ENCODE measurements at regions not wholly inside any gene's neighbourhood (a gene's known extent, or its start where the extent isn't known, plus 50 kb on each side); places are given as distances from the start of the nearest gene placed in this dataset.

DNA sequence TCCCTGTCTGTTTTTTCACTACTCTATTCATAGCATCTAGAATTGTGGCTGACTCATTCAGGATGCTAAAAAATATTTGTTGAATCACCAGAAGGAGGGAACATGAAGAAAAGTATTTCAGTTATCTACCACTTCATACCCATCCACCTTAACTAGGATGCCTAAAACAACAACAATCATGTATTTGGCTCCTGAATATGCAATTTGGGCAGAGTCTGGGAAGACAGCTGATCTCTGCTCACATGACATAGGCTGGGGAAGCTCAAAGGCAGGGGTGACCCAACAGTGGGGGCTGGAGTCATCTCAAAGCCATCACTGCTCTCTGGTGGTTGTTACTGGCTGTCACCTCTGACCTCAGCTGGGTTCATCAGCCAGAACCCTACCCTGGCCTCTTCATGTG lies 80.1 kb upstream of the RPL38 start:
- no peak overlapping the region for H3K27ac Mint-ChIP-seq

DNA sequence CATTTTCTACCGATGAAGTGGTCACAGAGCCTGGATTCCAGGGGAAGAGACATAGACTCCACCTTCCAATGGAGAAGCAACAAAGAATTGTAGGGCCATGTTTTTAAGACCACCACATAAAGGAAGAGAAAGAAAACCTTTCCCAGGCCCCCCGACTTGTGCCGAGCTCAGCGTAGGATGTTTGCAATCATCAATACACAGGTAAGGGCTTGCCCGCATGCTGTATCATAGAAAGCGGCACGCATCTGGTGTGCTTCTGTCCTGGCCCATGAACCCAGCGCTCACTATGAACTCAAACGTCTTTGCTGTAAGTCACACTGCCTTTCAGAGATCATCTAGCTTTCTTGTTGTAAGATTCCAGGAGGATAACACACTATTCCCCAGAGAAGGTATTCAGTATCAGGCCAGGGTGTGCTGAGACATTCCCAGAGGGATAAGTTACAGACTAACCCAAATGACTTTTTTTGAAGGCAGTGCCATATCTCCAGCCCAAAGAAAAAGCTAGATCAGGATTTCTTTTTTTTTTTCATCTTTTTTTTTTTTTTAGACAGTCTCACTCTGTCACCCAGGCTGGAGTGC lies 79.5 kb upstream of the RPL38 start:
- Mint-ChIP-seq H3K4me1 (peaks cover 0 to 5% (median 0%) of the 10 kb centered on the region in 7 donors), H3K4me3 (no peak overlapping the region), H3K36me3 (peaks cover 0 to 9% (median 0%) of the 10 kb centered on the region in 5 donors), H3K27ac (no peak overlapping the region), H3K9me3 (peaks cover 0 to 6% (median 0%) of the 10 kb centered on the region in 11 donors), H3K27me3 (peaks cover 5 to 39% (median 33%) of the 10 kb centered on the region in 5 donors)
- H3K4me1 ChIP-seq (ENCODE audit: control insufficient read depth in 2 of 2, insufficient read depth in 2 of 2, low read length in 2 of 2): no peaks in the 10 kb centered on the region
- POLR2A ChIA-PET: no interaction called here
- no peak overlapping the region for H3K4me3 ChIP-seq (ENCODE audit: low read length)
- no peaks in the 10 kb centered on the region for H3K36me3 ChIP-seq (ENCODE audit: control insufficient read depth in 2 of 3, insufficient read depth in 3 of 3, low read length in 3 of 3)
- H3K27me3 ChIP-seq (ENCODE audit: control insufficient read depth in 2 of 2, insufficient read depth in 2 of 2, low read length in 2 of 2): no peaks in the 10 kb centered on the region
- intact Hi-C loops (cut with micrococcal nuclease): no loop called here
- ATAC-seq: no peak
- no peak overlapping the region for H3K27ac ChIP-seq (ENCODE audit: low read depth, low read length)
- no peak for DNase-seq
- CTCF ChIA-PET: no interaction called here
- H3K9me3 ChIP-seq (ENCODE audit: control insufficient read depth in 2 of 3, low read length in 3 of 3): no peaks in the 10 kb centered on the region

More for the DNA sequence above, 80.1 kb upstream of the RPL38 start:
- DNase-seq (no peak), ATAC-seq (no peak)
- Histone ChIP-seq H3K27me3 (ENCODE audit: control insufficient read depth in 2 of 2, insufficient read depth in 2 of 2, low read length in 2 of 2) (no peaks in the 10 kb centered on the region), H3K4me3 (ENCODE audit: low read length) (no peak overlapping the region), H3K4me1 (ENCODE audit: control insufficient read depth in 2 of 2, insufficient read depth in 2 of 2, low read length in 2 of 2) (no peaks in the 10 kb centered on the region), H3K36me3 (ENCODE audit: control insufficient read depth in 2 of 3, insufficient read depth in 3 of 3, low read length in 3 of 3) (no peaks in the 10 kb centered on the region), H3K9me3 (ENCODE audit: control insufficient read depth in 2 of 3, low read length in 3 of 3) (no peaks in the 10 kb centered on the region), H3K27ac (ENCODE audit: low read depth, low read length) (no peak overlapping the region)
- Mint-ChIP-seq H3K4me1 (peaks cover 0 to 5% (median 0%) of the 10 kb centered on the region in 7 donors), H3K9me3 (peaks cover 0 to 7% (median 0%) of the 10 kb centered on the region in 11 donors), H3K27me3 (peaks cover 5 to 36% (median 29%) of the 10 kb centered on the region in 5 donors), H3K4me3 (no peak overlapping the region), H3K36me3 (peaks cover 0 to 9% (median 0%) of the 10 kb centered on the region in 5 donors)
- intact Hi-C loops (cut with micrococcal nuclease): no loop called here
- POLR2A ChIA-PET: no interaction called here
- CTCF ChIA-PET: no interaction called here

DNA sequence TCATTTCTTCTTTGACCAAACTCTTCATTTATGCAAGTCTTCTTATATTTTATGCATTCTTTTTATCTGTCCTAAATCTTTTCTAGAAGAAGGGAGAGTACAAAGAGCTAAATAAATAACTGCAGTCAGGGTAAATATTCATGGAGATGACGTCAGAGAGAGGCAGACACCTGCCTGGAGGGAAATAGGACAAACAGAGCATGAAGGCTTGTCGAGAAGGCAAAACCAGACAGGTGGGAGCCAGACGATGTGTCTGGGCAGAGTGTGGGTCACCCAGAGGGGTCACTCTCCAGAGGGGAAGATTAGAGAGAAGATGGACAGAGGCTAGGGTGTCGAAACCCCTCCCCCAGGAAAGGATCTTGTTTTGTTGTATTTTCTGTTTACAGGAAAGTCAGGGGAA lies 78.3 kb upstream of the RPL38 start:
- Histone ChIP-seq H3K4me1 (ENCODE audit: control insufficient read depth in 2 of 2, insufficient read depth in 2 of 2, low read length in 2 of 2) (no peaks in the 10 kb centered on the region), H3K36me3 (ENCODE audit: control insufficient read depth in 2 of 3, insufficient read depth in 3 of 3, low read length in 3 of 3) (no peaks in the 10 kb centered on the region), H3K9me3 (ENCODE audit: control insufficient read depth in 2 of 3, low read length in 3 of 3) (no peaks in the 10 kb centered on the region), H3K27ac (ENCODE audit: low read depth, low read length) (no peak overlapping the region), H3K27me3 (ENCODE audit: control insufficient read depth in 2 of 2, insufficient read depth in 2 of 2, low read length in 2 of 2) (no peaks in the 10 kb centered on the region), H3K4me3 (ENCODE audit: low read length) (no peak overlapping the region)
- no peak for ATAC-seq
- Mint-ChIP-seq H3K27me3 (peaks cover 5 to 39% (median 30%) of the 10 kb centered on the region in 5 donors), H3K36me3 (peaks cover 0 to 9% (median 0%) of the 10 kb centered on the region in 5 donors), H3K4me3 (no peak overlapping the region), H3K4me1 (peaks cover 0 to 5% (median 0%) of the 10 kb centered on the region in 7 donors), H3K9me3 (peaks cover 0 to 6% (median 0%) of the 10 kb centered on the region in 11 donors), H3K27ac (no peak overlapping the region)
- intact Hi-C loops (cut with micrococcal nuclease): no loop called here
- ChIA-PET CTCF (interaction anchor here (0.7 kb wide), 1 partner anchor 340 kb away, joined by 3 read pairs; no protein-coding TSS in a partner anchor), POLR2A (no interaction called here)
- DNase-seq: no peak

DNA sequence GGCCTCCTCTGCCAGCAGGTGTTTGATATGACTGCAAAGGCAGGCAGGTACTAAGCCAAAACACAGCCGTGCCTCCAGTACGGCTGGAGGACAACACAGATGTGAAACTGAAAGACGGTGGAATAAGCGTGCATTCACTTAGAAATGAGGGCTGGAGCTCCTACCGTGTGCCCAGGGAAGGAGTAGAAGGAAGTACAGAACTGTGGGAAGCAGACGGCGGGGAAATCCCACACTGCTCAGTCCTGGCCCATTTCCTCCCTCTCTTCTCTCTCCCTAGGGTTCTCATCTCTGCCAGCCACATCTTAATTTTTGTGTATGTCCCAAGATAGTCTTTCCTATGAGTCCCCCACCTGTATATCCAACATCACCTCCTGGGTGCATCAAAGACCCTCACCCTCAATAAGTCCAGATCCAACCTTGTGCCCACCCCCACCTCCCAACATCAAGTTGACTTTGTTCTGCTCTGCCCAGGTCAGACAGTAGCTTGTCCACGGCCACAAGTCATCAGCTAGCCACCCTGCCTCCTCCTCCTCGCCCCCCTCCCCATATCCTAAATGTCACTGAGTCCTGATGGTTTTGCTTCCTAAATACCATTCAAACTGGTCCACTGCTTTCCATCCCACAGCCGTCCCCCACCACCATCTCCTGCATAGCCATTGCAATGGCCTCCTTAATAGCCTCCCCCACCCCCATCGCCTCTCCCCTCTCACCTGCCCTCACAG lies 77.1 kb upstream of the RPL38 start:
- Mint-ChIP-seq H3K4me3 (no peak overlapping the region), H3K27ac (no peak overlapping the region), H3K4me1 (peaks cover 0 to 5% (median 0%) of the 10 kb centered on the region in 7 donors), H3K9me3 (peaks cover 0 to 6% (median 0%) of the 10 kb centered on the region in 11 donors), H3K36me3 (peaks cover 0 to 9% (median 0%) of the 10 kb centered on the region in 5 donors), H3K27me3 (peaks cover 5 to 36% (median 34%) of the 10 kb centered on the region in 5 donors)
- no peak for ATAC-seq
- intact Hi-C loops (cut with micrococcal nuclease): no loop called here
- Histone ChIP-seq H3K9me3 (ENCODE audit: control insufficient read depth in 2 of 3, low read length in 3 of 3) (no peaks in the 10 kb centered on the region), H3K36me3 (ENCODE audit: control insufficient read depth in 2 of 3, insufficient read depth in 3 of 3, low read length in 3 of 3) (no peaks in the 10 kb centered on the region), H3K27ac (ENCODE audit: low read depth, low read length) (no peak overlapping the region), H3K27me3 (ENCODE audit: control insufficient read depth in 2 of 2, insufficient read depth in 2 of 2, low read length in 2 of 2) (no peaks in the 10 kb centered on the region), H3K4me1 (ENCODE audit: control insufficient read depth in 2 of 2, insufficient read depth in 2 of 2, low read length in 2 of 2) (no peaks in the 10 kb centered on the region), H3K4me3 (ENCODE audit: low read length) (no peak overlapping the region)
- ChIA-PET POLR2A (no interaction called here), CTCF (no interaction called here)
- no peak for DNase-seq

DNA sequence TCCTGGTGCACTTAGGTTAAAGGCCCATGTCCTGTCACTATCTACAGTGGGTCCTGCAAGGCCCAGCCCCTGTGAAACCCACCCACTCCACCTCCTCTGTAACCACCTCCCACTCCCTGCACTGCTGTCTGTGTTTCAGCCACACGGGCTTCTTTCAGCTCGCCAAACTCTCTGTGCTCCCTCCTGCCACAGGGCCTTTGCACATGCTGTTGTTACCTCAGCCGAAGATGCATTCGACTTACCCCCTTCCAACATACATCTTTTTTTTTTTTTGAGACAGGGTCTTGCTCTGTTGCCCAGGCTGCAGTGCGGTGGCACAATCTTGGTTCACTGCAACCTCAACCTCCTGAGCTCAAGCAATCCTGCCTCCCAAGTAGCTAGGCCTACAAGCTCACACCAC lies 76.5 kb upstream of the RPL38 start:
- CTCF ChIA-PET: no interaction called here
- POLR2A ChIA-PET: no interaction called here

DNA sequence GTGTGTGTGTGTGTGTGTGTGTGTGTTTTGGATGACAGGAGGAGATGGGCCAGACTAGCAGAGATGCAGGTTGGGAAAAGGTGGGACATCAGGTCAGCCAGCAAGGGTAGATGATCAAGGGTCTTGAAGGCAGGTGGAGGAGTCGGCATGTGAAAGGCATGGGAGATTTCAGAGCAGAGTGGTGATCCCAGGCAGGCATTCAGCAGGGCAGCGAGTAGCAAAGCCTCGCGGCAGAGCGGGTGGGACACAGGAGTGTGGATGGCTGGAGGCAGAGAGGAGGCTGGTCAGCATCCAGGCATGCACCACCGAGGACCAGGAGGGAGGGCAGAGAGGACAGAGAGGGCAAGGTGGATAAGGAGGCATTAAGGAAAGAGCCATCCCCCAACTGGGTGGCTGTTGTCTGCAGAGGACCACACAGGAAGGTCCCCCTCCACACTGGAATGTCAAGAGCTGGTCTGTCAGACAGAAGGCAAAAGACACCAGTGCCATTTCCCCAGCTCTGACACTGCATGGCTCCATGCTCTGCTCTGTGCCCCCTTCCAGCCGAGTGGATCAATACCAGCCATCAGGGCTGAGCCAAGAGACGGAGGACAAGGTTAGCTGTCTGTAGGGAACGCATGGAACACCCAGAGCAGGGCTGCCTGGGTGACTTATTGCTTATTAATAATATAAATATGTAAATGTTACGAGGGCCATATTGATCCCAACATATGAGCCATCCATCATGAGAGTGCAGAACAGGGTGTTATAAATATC lies 74.8 kb upstream of the RPL38 start:
- ChIA-PET POLR2A (no interaction called here), CTCF (no interaction called here)
- ATAC-seq (no peak), DNase-seq (no peak)
- peaks cover 0 to 9% (median 0%) of the 10 kb centered on the region in 5 donors for H3K36me3 Mint-ChIP-seq
- no peaks in the 10 kb centered on the region for H3K27me3 ChIP-seq (ENCODE audit: control insufficient read depth in 2 of 2, insufficient read depth in 2 of 2, low read length in 2 of 2)
- H3K27me3 Mint-ChIP-seq: peaks cover 0 to 49% (median 46%) of the 10 kb centered on the region in 5 donors
- H3K27ac Mint-ChIP-seq: no peak overlapping the region
- H3K4me1 Mint-ChIP-seq: peaks cover 0 to 5% (median 0%) of the 10 kb centered on the region in 7 donors
- no peak overlapping the region for H3K4me3 ChIP-seq (ENCODE audit: low read length)
- intact Hi-C loops (cut with micrococcal nuclease): no loop called here
- no peak overlapping the region for H3K27ac ChIP-seq (ENCODE audit: low read depth, low read length)
- H3K9me3 Mint-ChIP-seq: peaks cover 0 to 4% (median 0%) of the 10 kb centered on the region in 11 donors
- H3K4me3 Mint-ChIP-seq: no peak overlapping the region
- H3K36me3 ChIP-seq (ENCODE audit: control insufficient read depth in 2 of 3, insufficient read depth in 3 of 3, low read length in 3 of 3): no peaks in the 10 kb centered on the region
- H3K4me1 ChIP-seq (ENCODE audit: control insufficient read depth in 2 of 2, insufficient read depth in 2 of 2, low read length in 2 of 2): no peaks in the 10 kb centered on the region
- H3K9me3 ChIP-seq (ENCODE audit: control insufficient read depth in 2 of 3, low read length in 3 of 3): no peaks in the 10 kb centered on the region

More for the DNA sequence above, 76.5 kb upstream of the RPL38 start:
- peaks cover 0 to 5% (median 0%) of the 10 kb centered on the region in 7 donors for H3K4me1 Mint-ChIP-seq
- H3K27ac ChIP-seq (ENCODE audit: low read depth, low read length): no peak overlapping the region
- ATAC-seq: no peak
- peaks cover 0 to 4% (median 0%) of the 10 kb centered on the region in 11 donors for H3K9me3 Mint-ChIP-seq
- H3K36me3 ChIP-seq (ENCODE audit: control insufficient read depth in 2 of 3, insufficient read depth in 3 of 3, low read length in 3 of 3): no peaks in the 10 kb centered on the region
- no peaks in the 10 kb centered on the region for H3K4me1 ChIP-seq (ENCODE audit: control insufficient read depth in 2 of 2, insufficient read depth in 2 of 2, low read length in 2 of 2)
- peaks cover 2 to 41% (median 36%) of the 10 kb centered on the region in 5 donors for H3K27me3 Mint-ChIP-seq
- H3K27ac Mint-ChIP-seq: peak overlapping the region in 1 of 9 donors; percentile 32
- H3K9me3 ChIP-seq (ENCODE audit: control insufficient read depth in 2 of 3, low read length in 3 of 3): no peaks in the 10 kb centered on the region
- H3K36me3 Mint-ChIP-seq: peaks cover 0 to 9% (median 0%) of the 10 kb centered on the region in 5 donors
- H3K4me3 Mint-ChIP-seq: no peak overlapping the region
- H3K27me3 ChIP-seq (ENCODE audit: control insufficient read depth in 2 of 2, insufficient read depth in 2 of 2, low read length in 2 of 2): no peaks in the 10 kb centered on the region
- no peak overlapping the region for H3K4me3 ChIP-seq (ENCODE audit: low read length)
- no peak for DNase-seq
- intact Hi-C loops (cut with micrococcal nuclease): no loop called here
